B cell (primary cell): ENCODE measurements at regions not wholly inside any gene's neighbourhood (a gene's known extent, or its start where the extent isn't known, plus 50 kb on each side); places are given as distances from the start of the nearest gene placed in this dataset.
"Not testable (repeated sequence)": the region's sequence is repeated elsewhere in the genome, so short reads cannot be mapped to it uniquely, and the experiment has no call there.

ENCODE experiments used
- ATAC-seq: fragments of 200-7000 bp; cut with Tn5 transposase; one replicate; pipeline ENCODE4 v1.10.0; 2021; ENCODE audit warnings: low read depth, mild to moderate bottlenecking, moderate number of reproducible peaks, moderate library complexity
- CTCF ChIA-PET: fragments of 350-600 bp; sonication (Branson Sonifier 250); formaldehyde crosslinking; loops from one replicate; lab custom pipeline; 2021; ENCODE audit warnings: antibody characterized with exemption, inconsistent platforms; lab: Charles Lee
- POLR2A ChIA-PET: fragments of 350-600 bp; sonication (Branson Sonifier 250); formaldehyde crosslinking; loops from one replicate; lab custom pipeline; 2021; ENCODE audit warnings: antibody characterized with exemption; lab: Charles Lee
- DNase-seq: peaks from one replicate; pipeline ENCODE4 v3.0.0; 2013
- H2AFZ ChIP-seq: 2 replicates; pipeline ENCODE4 v1.6.1; 2012; ENCODE audit warnings: mild to moderate bottlenecking, low read depth, low read length; ENCODE audit not compliant: insufficient read depth, poor library complexity, severe bottlenecking
- H3K27ac ChIP-seq, 2 donors: 1 replicate in 1 of 2; 2 replicates in 1 of 2; pipeline ENCODE4 v1.5.1; 2012 to 2013; ENCODE audit warnings: low read length in 2 of 2, mild to moderate bottlenecking in 2 of 2, moderate library complexity in 1 of 2
- H3K27me3 ChIP-seq, 4 experiments: fragments of 200-600 bp in 1 of 4; sonication (generic) in 1 of 4; replicated peaks in 1 of 4; 1 replicate in 2 of 4; 2 replicates in 2 of 4; pipeline versions ENCODE4 v1.6.1 to v1.7.0; 2013 to 2016; ENCODE audit warnings: low read length in 3 of 4, mild to moderate bottlenecking in 2 of 4, mixed read lengths in 1 of 4, moderate library complexity in 1 of 4; ENCODE audit not compliant: insufficient read depth in 4 of 4, control insufficient read depth in 3 of 4; ENCODE audit errors: control extremely low read depth in 1 of 4
- H3K36me3 ChIP-seq, 2 experiments: replicated peaks in 1 of 2; 1 replicate in 1 of 2; 2 replicates in 1 of 2; pipeline versions ENCODE4 v1.6.1 to v1.7.1; 2013; ENCODE audit warnings: low read length in 1 of 2; ENCODE audit not compliant: insufficient read depth in 2 of 2, control insufficient read depth in 1 of 2; ENCODE audit errors: control extremely low read depth in 1 of 2, extremely low read depth in 1 of 2
- H3K4me1 ChIP-seq, 2 donors: fragments of 200-600 bp in 1 of 2; sonication (generic) in 1 of 2; 1 replicate in 1 of 2; 2 replicates in 1 of 2; pipeline versions ENCODE4 v1.5.1 to v1.6.1; 2013 to 2017; ENCODE audit warnings: low read length in 2 of 2; ENCODE audit not compliant: control insufficient read depth in 2 of 2, insufficient read depth in 2 of 2
- H3K4me2 ChIP-seq: replicated peaks from 2 replicates; pipeline ENCODE3; 2012; ENCODE audit warnings: mild to moderate bottlenecking, low read depth, low read length; ENCODE audit not compliant: poor library complexity, severe bottlenecking
- H3K4me3 ChIP-seq, 5 experiments: fragments of 200-600 bp in 1 of 5; sonication (generic) in 1 of 5; 1 replicate in 3 of 5; 2 replicates in 2 of 5; pipeline versions ENCODE4 v1.5.1 to v1.7.0; 2011 to 2016; ENCODE audit warnings: low read length in 4 of 5, mild to moderate bottlenecking in 4 of 5, low read depth in 2 of 5, control low read depth in 1 of 5, moderate library complexity in 1 of 5; ENCODE audit not compliant: insufficient read depth in 1 of 5; ENCODE audit errors: control extremely low read depth in 1 of 5, extremely low read depth in 1 of 5
- H3K79me2 ChIP-seq: fragments of 200-600 bp; sonication (generic); one replicate; pipeline ENCODE4 v1.6.0; 2016; ENCODE audit warnings: low read length; ENCODE audit not compliant: control insufficient read depth, insufficient read depth
- H3K9ac ChIP-seq: fragments of 200-600 bp; sonication (generic); 2 replicates; pipeline ENCODE4 v1.6.1; 2017; ENCODE audit warnings: mild to moderate bottlenecking, low read length, moderate library complexity
- H3K9me3 ChIP-seq, 3 donors: one replicate each; pipeline versions ENCODE4 v1.6.1 to v1.7.1; 2013; ENCODE audit warnings: low read length in 2 of 3; ENCODE audit not compliant: control insufficient read depth in 2 of 3, insufficient read depth in 1 of 3; ENCODE audit errors: control extremely low read depth in 1 of 3
- H4K20me1 ChIP-seq: 2 replicates; pipeline ENCODE4 v1.6.0; 2012; ENCODE audit warnings: mild to moderate bottlenecking, low read length; ENCODE audit not compliant: insufficient read depth, control insufficient read depth, poor library complexity, severe bottlenecking
- H3K27ac Mint-ChIP-seq: one replicate; pipeline ENCODE4 v1.8.0; 2021; ENCODE audit warnings: mixed read lengths
- H3K27me3 Mint-ChIP-seq: one replicate; pipeline ENCODE4 v1.8.0; 2021; ENCODE audit warnings: mixed read lengths
- H3K4me1 Mint-ChIP-seq: one replicate; pipeline ENCODE4 v1.8.0; 2021; ENCODE audit warnings: mixed read lengths
- H3K4me3 Mint-ChIP-seq: one replicate; pipeline ENCODE4 v1.8.0; 2021; ENCODE audit warnings: mixed read lengths
- H3K9me3 Mint-ChIP-seq: one replicate; pipeline ENCODE4 v1.8.0; 2022; ENCODE audit warnings: mixed read lengths; ENCODE audit not compliant: insufficient read depth
- WGBS: methylation state at CpG from one replicate; pipeline ENCODE4 v1.1.5; 2013; ENCODE audit warnings: missing lambda C conversion rate; ENCODE audit not compliant: insufficient coverage; 5-methylcytosine and 5-hydroxymethylcytosine counted together
- intact Hi-C: fragments of 100-400 bp; cut with micrococcal nuclease; formaldehyde crosslinking; loops from one replicate; pipeline ENCODE4 v1.10.0; 2022

DNA sequence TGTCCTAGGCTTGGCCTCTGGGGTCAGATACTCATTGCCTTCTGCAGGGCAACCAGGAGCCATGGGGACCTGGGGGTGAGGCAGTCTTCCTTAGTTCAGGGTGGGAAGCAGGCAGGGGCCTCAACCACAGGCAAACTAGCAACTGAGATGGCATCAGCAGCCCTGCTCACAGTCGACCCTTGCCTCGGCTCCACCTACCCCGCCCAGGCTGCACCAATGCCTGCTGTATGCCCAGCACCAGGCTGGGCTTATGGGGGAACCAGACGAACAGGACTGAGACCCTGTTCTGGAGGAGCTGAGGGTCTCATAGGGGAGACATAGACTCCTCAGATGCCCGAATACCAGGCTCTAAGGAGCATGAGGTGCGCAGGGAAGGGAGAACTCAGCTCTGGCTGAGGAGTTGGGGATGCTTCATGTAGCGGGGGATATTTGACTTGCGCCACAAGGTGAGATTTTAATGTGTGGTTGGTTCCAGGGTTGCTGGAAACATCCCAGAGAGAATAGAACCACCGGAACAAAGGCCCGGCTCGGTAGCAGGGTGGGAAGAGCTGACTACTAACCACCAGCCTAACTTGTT, 78.4 kb upstream of the GOLGA6L4 start:
- ATAC-seq, H3K9ac ChIP-seq, H3K9me3 Mint-ChIP-seq, H3K27ac ChIP-seq, H3K9me3 ChIP-seq, H3K36me3 ChIP-seq, H3K4me1 ChIP-seq, H3K4me3 ChIP-seq, H3K27ac Mint-ChIP-seq, H3K79me2 ChIP-seq, H4K20me1 ChIP-seq, H3K4me3 Mint-ChIP-seq, H3K27me3 Mint-ChIP-seq, POLR2A ChIA-PET, H3K27me3 ChIP-seq, H3K4me2 ChIP-seq, H3K4me1 Mint-ChIP-seq, intact Hi-C loops, H2AFZ ChIP-seq, DNase-seq, CTCF ChIA-PET: not testable (repeated sequence)
- 89% methylated on average over 8 of the region's 11 CpGs for WGBS

GRCh38 chr15:84157857-84158256, 77.7 kb upstream of the GOLGA6L4 start:
- H3K79me2 ChIP-seq, H3K9me3 Mint-ChIP-seq, H2AFZ ChIP-seq, H3K36me3 ChIP-seq, H3K4me1 ChIP-seq, H3K27ac Mint-ChIP-seq, H3K4me1 Mint-ChIP-seq, DNase-seq, H3K9me3 ChIP-seq, H3K27me3 ChIP-seq, H3K4me3 Mint-ChIP-seq, H3K4me3 ChIP-seq, H4K20me1 ChIP-seq, H3K27me3 Mint-ChIP-seq, H3K27ac ChIP-seq, intact Hi-C loops, ATAC-seq, CTCF ChIA-PET, H3K4me2 ChIP-seq, POLR2A ChIA-PET, H3K9ac ChIP-seq: not testable (repeated sequence)
- 82% methylated on average over 3 of the region's 3 CpGs for WGBS

DNA sequence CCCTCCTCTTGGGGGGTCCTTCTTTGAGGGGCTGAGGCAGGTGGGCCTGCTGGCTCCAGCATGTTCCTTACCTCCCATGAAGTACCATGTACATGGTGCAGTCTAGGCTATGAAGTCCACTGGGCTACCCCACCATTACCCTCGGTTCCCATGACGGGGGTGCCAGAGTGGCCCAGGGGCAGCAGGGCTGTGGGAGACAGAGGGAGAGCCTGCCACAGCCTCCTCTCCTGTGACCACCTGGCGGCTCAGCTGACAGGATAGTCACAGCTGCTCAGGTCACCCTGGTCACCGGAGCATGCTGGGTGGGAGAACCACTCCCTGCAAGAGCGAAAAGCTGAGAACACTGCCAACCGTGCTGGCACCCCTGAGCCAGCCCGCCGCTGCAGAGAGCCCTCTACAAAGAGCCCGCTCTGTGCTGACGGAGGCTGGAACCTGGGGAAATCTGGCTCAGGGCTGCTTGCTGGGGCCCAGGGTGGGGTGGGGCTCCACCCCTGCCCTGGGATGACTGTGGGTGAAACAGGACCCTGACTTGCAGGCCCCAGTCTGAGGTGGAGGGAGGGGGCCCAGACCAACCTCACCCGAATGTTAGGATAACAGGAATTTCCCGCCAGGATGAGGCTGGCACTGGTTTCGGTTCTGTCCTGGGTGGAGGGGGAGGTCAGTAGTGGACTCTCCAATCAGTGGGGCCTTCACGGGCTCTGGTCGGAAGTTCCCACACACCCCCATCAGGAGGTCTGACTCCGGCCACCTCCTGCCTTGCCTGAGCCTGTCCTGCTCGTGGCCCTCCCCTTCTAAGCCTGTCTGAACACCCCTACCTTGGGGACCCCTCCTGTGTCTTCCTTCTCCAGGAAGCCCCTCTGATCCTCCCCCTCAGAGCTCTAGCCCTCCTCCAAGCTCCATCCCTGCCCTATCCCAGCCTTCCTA, 76.0 kb upstream of the GOLGA6L4 start:
- not testable (repeated sequence) for DNase-seq

More for the DNA sequence above, 76.0 kb upstream of the GOLGA6L4 start:
- H3K9me3 Mint-ChIP-seq, POLR2A ChIA-PET, H3K79me2 ChIP-seq, H3K36me3 ChIP-seq, intact Hi-C loops, H3K4me1 ChIP-seq, H3K4me3 ChIP-seq, H3K4me3 Mint-ChIP-seq, H3K9me3 ChIP-seq, H3K27ac Mint-ChIP-seq, H3K4me2 ChIP-seq, H3K27ac ChIP-seq, H2AFZ ChIP-seq, H3K27me3 ChIP-seq, H3K9ac ChIP-seq, CTCF ChIA-PET, ATAC-seq, H4K20me1 ChIP-seq, H3K27me3 Mint-ChIP-seq, H3K4me1 Mint-ChIP-seq: not testable (repeated sequence)
- 97% methylated on average over 5 of the region's 17 CpGs for WGBS
